Stomach (tissue), 8 donors: ENCODE measurements at regions not wholly inside any gene's neighbourhood (a gene's known extent, or its start where the extent isn't known, plus 50 kb on each side); places are given as distances from the start of the nearest gene placed in this dataset.

Experiments used
- DNase-seq, 2 donors: peaks; one replicate each; pipeline versions ENCODE4 v3.0.0 to v3.0.0-alpha.2; 2013 to 2019
- H3K27ac ChIP-seq, 5 donors: fragments of 200-600 bp in 4 of 5; sonication (generic) in 4 of 5; one replicate each; pipeline ENCODE4 v1.5.1; 2013 to 2019; ENCODE audit warnings: mild to moderate bottlenecking in 1 of 5, moderate library complexity in 1 of 5
- H3K27me3 ChIP-seq, 3 donors: fragments of 200-600 bp; sonication (generic); one replicate each; pipeline ENCODE4 v1.5.1; 2017 to 2019; ENCODE audit warnings: mixed run types in 1 of 3
- H3K36me3 ChIP-seq, 4 donors: fragments of 200-600 bp; sonication (generic); 1 replicate in 3 of 4; 2 replicates in 1 of 4; pipeline ENCODE4 v1.5.1; 2016 to 2019
- H3K4me1 ChIP-seq, 4 donors: fragments of 200-600 bp; sonication (generic); one replicate each; pipeline ENCODE4 v1.5.1; 2016 to 2019
- H3K4me3 ChIP-seq, 4 donors: fragments of 200-600 bp; sonication (generic) in 3 of 4; one replicate each; pipeline ENCODE4 v1.5.1; 2016 to 2019; ENCODE audit warnings: mild to moderate bottlenecking in 1 of 4
- H3K9me3 ChIP-seq, 4 donors: fragments of 200-600 bp; sonication (generic); one replicate each; pipeline ENCODE4 v1.5.1; 2016 to 2019
- CTCF ChIP-seq, 7 experiments: fragments of 450-650 bp in 4 of 7; fragments of 200-600 bp in 3 of 7; sonication (generic) in 3 of 7; IDR thresholded peaks; one replicate each; pipeline ENCODE4 v1.5.1; 2016 to 2019; ENCODE audit warnings: antibody characterized with exemption in 7 of 7, control low read depth in 2 of 7, mild to moderate bottlenecking in 1 of 7
- EP300 ChIP-seq: sonication (generic); formaldehyde crosslinking; IDR thresholded peaks from one replicate; pipeline ENCODE4 v1.6.1; 2017; ENCODE audit warnings: antibody characterized with exemption
- POLR2A ChIP-seq, 4 donors: fragments of 450-650 bp; IDR thresholded peaks; one replicate each; pipeline ENCODE4 v1.6.1; 2016; ENCODE audit warnings: antibody characterized with exemption in 4 of 4, control low read depth in 2 of 4, mild to moderate bottlenecking in 1 of 4, moderate library complexity in 1 of 4
- POLR2AphosphoS5 ChIP-seq, 3 donors: sonication (generic); formaldehyde crosslinking; IDR thresholded peaks; one replicate each; pipeline ENCODE4 v1.6.1; 2016; ENCODE audit warnings: antibody characterized with exemption in 3 of 3
- WGBS, 5 donors: extraction: QIAGEN DNeasy Blood & Tissue Kit in 3 of 5; methylation state at CpG; one replicate each; pipeline versions ENCODE4 v1.1.5 to v1.1.7; 2013 to 2018; 5-methylcytosine and 5-hydroxymethylcytosine counted together
- intact Hi-C: fragments of 100-400 bp; cut with DNase I; formaldehyde crosslinking; loops from one replicate; pipeline ENCODE4 v1.15.1; 2023; ENCODE audit warnings: low total_unique reads
- donor health status: healthy with polysubstance abuse.
- donor health status: Bipolar disorder and iron deficiency.
- donor health status: healthy.

GRCh38 chr12:84502180-84502860 lies 410.3 kb downstream of the SLC6A15 start:
- no peak for DNase-seq
- Histone ChIP-seq H3K4me3 (no peak overlapping the region), H3K27ac (no peak overlapping the region), H3K27me3 (no peaks in the 10 kb centered on the region), H3K36me3 (no peaks in the 10 kb centered on the region), H3K9me3 (no peaks in the 10 kb centered on the region), H3K4me1 (no peaks in the 10 kb centered on the region)
- WGBS, 5 donors = 68 to 83% (median 77%) methylated on average over 2 of the region's 2 CpGs
- intact Hi-C loops = no loop called here
- TF ChIP-seq POLR2A (IDR thresholded peaks at IDR 0.05) = no peak
- no peak for TF ChIP-seq CTCF (IDR thresholded peaks at IDR 0.05)
- no peak for TF ChIP-seq POLR2AphosphoS5 (IDR thresholded peaks at IDR 0.05)
- no peak for TF ChIP-seq EP300

- 33 to 68% (median 46%) methylated on average over 1 of the region's 1 CpG for WGBS, 5 donors
- Histone ChIP-seq H3K4me3 (no peak overlapping the region), H3K4me1 (no peaks in the 10 kb centered on the region), H3K27ac (no peak overlapping the region), H3K27me3 (no peaks in the 10 kb centered on the region), H3K36me3 (no peaks in the 10 kb centered on the region), H3K9me3 (no peaks in the 10 kb centered on the region)
- peak in 1 of 2 donors; percentile 38 for DNase-seq
- TF ChIP-seq EP300 = no peak
- TF ChIP-seq CTCF (IDR thresholded peaks at IDR 0.05) = peak in 1 of 7 experiments; percentile 31
- intact Hi-C loops = no loop called here
These were observed 414.8 kb downstream of the SLC6A15 start for GRCh38 chr12:84497819-84498218.

- Histone ChIP-seq H3K4me1 (no peaks in the 10 kb centered on the region), H3K27me3 (no peaks in the 10 kb centered on the region), H3K36me3 (no peaks in the 10 kb centered on the region), H3K4me3 (no peak overlapping the region), H3K27ac (no peak overlapping the region), H3K9me3 (no peaks in the 10 kb centered on the region)
- TF ChIP-seq POLR2AphosphoS5 (IDR thresholded peaks at IDR 0.05) (no peak), POLR2A (IDR thresholded peaks at IDR 0.05) (no peak), EP300 (no peak)
- no peak for DNase-seq
- intact Hi-C loops = no loop called here
- WGBS, 5 donors = 86 to 93% (median 89%) methylated on average over 2 of the region's 2 CpGs
These were observed 416.9 kb downstream of the SLC6A15 start for GRCh38 chr12:84495711-84496110.

GRCh38 chr12:84492351-84492883 lies 420.2 kb downstream of the SLC6A15 start:
- Histone ChIP-seq H3K9me3 (no peaks in the 10 kb centered on the region), H3K36me3 (no peaks in the 10 kb centered on the region), H3K27ac (no peak overlapping the region), H3K4me1 (no peaks in the 10 kb centered on the region), H3K4me3 (no peak overlapping the region), H3K27me3 (no peaks in the 10 kb centered on the region)
- TF ChIP-seq POLR2A (IDR thresholded peaks at IDR 0.05) = no peak
- no peak for TF ChIP-seq CTCF (IDR thresholded peaks at IDR 0.05)
- TF ChIP-seq EP300 = no peak
- TF ChIP-seq POLR2AphosphoS5 (IDR thresholded peaks at IDR 0.05) = no peak
- intact Hi-C loops = no loop called here
- WGBS, 5 donors = 61 to 71% (median 65%) methylated on average over 3 of the region's 3 CpGs
- no peak for DNase-seq

GRCh38 chr12:84484798-84485197 lies 427.8 kb downstream of the SLC6A15 start:
- 63 to 92% (median 78%) methylated on average over 2 of the region's 2 CpGs for WGBS, 5 donors
- Histone ChIP-seq H3K4me3 (no peak overlapping the region), H3K4me1 (no peaks in the 10 kb centered on the region), H3K36me3 (no peaks in the 10 kb centered on the region), H3K27me3 (no peaks in the 10 kb centered on the region), H3K9me3 (no peaks in the 10 kb centered on the region), H3K27ac (no peak overlapping the region)
- no peak for TF ChIP-seq POLR2AphosphoS5 (IDR thresholded peaks at IDR 0.05)
- no peak for TF ChIP-seq EP300
- no peak for TF ChIP-seq CTCF (IDR thresholded peaks at IDR 0.05)
- no peak for TF ChIP-seq POLR2A (IDR thresholded peaks at IDR 0.05)
- DNase-seq = no peak
- intact Hi-C loops = no loop called here
